ENCODE measurements at regions not wholly inside any gene's neighbourhood (a gene's known extent, or its start where the extent isn't known, plus 50 kb on each side); places are given as distances from the start of the nearest gene placed in this dataset.

DNA sequence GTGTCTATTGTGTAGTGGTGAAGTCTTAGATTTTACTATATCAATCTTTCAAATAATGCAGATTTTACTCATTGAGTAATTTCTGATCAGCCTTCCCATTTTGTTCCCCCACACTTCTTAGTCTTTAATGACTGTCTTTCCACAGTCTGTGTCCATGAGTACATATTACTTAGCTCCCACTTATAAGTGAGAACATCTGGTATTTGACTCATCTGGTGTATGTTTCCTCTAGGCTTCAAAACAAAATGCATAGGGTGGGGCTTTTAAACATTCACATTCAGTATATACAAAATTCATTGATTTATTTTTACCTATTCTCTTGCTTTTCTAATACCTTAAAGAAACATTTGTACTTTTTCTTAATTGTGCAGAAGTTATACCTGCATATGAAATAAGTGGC is 513.0 kb downstream of the MTRR start:
- no peak for DNase-seq (ENCODE audit: low read depth in 1 of 2, low spot score in 1 of 2)

DNA sequence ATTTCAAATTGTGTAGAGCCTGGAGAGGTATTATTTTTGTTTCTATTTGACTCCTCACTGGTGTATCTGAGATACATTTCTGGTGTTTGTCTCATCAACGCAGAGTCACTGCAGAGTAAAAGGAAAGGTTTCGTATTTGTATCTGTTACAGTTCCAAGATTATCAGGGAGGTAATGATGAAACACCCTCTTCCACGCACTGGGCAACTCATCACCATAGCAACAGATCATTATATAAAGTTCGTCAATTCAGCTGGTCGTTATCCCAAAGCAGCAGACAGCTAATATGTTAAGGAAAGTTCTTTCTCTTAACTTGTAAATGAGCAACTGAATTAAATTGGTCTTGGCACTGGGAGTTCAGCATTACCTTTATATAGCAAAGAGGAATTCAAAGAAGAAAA is 513.5 kb downstream of the MTRR start:
- DNase-seq (ENCODE audit: low read depth in 1 of 2, low spot score in 1 of 2): no peak

GRCh38 chr5:8383616-8384015 is 514.7 kb downstream of the MTRR start:
- DNase-seq (ENCODE audit: low read depth in 1 of 2, low spot score in 1 of 2): no peak

GRCh38 chr5:8386719-8387288 is 517.9 kb downstream of the MTRR start:
- no peak for DNase-seq (ENCODE audit: low read depth in 1 of 2, low spot score in 1 of 2)

- DNase-seq (ENCODE audit: low read depth in 1 of 2, low spot score in 1 of 2): no peak
These were observed 523.0 kb downstream of the MTRR start for GRCh38 chr5:8391911-8392310.

DNA sequence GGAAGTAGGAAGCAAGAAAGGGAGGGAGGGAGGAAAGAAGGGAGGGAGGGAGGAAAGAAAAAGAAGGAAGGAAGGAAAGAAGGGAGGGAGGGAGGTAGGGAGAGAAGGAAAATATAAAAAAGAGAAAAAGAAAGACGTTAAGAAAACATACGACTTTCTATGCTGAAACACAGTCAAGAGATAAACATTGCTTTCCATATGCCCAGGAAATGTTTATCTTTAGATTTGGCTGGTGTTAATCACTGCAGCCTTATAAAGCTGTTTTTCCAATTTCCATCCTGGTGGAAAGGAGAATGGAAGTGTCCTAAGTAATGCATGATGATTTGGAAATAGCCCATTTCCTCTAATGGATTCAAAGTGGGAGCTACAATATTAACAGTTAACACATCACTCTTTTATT is 524.3 kb downstream of the MTRR start:
- no peak for DNase-seq (ENCODE audit: low read depth in 1 of 2, low spot score in 1 of 2)

GRCh38 chr5:8394965-8395364 is 526.0 kb downstream of the MTRR start:
- no peak for DNase-seq (ENCODE audit: low read depth in 1 of 2, low spot score in 1 of 2)

GRCh38 chr5:8396246-8396645 is 527.3 kb downstream of the MTRR start:
- DNase-seq (ENCODE audit: low read depth in 1 of 2, low spot score in 1 of 2): no peak

DNA sequence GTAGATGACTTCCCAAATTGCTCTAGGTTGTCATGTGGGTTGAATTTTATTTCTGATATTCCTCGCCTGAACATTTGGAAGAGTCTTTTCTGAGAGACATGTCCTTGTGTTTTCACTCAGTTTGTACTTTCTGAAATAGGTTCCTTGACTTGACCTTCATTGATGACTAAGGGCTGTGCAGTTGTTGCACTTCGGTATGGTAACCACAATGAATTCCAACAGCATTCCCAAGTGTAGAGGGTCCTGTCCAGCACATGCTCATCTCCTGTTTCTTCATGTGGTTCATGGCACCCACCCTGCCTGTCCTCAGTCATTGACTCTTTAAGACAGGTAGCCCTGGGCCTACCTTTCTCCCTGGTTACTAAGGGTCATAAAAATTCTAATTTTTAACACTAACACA is 527.8 kb downstream of the MTRR start:
- DNase-seq (ENCODE audit: low read depth in 1 of 2, low spot score in 1 of 2): no peak

- DNase-seq (ENCODE audit: low read depth in 1 of 2, low spot score in 1 of 2): no peak
These were observed 530.5 kb downstream of the MTRR start for GRCh38 chr5:8399471-8399870.

GRCh38 chr5:8408258-8408657 is 539.3 kb downstream of the MTRR start:
- no peak for DNase-seq (ENCODE audit: low read depth in 1 of 2, low spot score in 1 of 2)

DNA sequence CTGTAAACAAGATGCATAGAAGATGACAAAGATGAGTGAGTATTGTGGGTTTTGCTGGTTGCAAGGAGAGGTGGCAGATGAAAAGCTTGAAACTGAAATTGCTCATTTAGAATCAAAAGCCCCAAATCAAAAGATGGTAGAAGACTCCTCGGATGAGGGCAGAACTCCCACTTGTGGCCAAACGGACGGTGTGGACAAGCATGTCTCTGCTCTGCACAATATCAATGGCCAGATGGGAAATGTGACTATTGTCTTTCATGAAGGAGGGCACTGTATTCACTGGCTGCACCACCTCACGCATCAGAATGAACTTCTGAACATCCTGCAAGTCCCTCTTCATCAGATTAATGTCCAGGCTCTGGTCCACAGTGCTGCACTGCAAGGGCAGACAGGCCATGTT is 541.7 kb downstream of the MTRR start:
- no peak for DNase-seq (ENCODE audit: low read depth in 1 of 2, low spot score in 1 of 2)

DNA sequence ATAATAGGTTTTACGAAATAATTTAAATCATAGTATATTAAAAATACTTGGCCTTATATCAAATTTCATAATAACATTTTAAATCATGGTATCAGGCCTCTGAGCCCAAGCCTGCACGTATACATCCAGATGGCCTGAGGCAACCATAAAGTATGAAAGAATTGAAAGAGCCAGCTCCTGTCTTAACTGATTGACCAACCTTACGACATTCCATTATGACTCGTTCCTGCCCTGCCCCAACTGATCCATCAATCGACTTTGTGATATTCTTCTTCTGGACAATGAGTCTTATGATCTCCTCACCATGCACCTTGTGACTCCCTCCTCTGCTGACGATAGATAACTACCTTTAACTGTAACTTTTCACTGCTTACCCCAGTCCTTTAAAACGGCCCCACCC is 545.0 kb downstream of the MTRR start:
- DNase-seq (ENCODE audit: low read depth in 1 of 2, low spot score in 1 of 2): no peak

- DNase-seq (ENCODE audit: low read depth in 1 of 2, low spot score in 1 of 2): no peak
These were observed 548.5 kb downstream of the MTRR start for GRCh38 chr5:8417316-8418048.

GRCh38 chr5:8418049-8418426 is 549.1 kb downstream of the MTRR start:
- DNase-seq (ENCODE audit: low read depth in 1 of 2, low spot score in 1 of 2): no peak

DNA sequence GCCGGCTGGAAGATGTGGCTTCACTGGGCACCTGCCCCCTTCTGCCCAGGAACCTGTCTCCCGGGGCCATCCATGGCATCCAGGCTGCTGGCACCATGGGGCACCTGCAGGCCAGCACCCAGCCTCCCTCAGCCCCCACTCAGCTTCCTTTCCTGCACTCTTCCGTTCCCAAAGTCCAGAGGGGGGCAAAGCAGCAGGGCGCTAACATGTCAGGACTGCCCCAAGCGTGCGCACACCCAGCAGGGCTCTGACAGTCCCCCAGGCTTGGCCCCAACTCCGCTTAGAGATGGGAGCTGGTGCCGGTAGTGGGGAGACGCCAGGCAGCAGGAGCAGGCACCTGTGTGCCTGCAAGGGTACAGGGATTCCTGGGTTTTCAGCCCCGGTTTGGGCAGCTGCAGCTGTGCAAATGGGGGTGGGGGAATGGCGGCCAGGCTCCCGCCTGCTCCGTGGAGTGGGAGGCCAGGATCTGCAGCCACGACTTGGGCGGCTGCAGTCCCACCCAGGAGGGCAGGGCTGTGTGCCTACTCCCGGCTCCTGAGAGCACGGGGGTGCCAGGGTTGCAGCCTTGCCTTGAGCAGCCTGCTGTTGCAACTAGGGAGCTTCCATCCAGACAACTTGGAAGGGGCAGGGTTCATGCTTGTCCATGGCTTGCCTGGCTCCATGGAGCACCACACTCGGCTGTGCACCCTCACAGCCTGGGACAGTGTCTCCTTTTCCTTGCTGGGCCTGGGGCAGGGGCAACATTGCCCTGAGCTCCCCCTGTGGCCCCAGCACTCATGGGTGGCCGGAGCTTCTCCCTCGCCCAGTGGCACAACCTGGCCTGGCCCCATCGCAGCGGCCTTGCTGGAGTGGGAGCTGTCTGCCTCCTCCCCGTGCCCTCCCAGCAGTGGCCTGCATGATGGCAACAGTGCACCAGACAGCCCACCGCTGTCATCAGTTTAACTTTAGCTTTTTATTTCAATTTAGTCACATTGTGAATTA is 561.1 kb downstream of the MTRR start:
- DNase-seq (ENCODE audit: low read depth in 1 of 2, low spot score in 1 of 2): no peak

- no peak for DNase-seq (ENCODE audit: low read depth in 1 of 2, low spot score in 1 of 2)
These were observed 565.6 kb downstream of the MTRR start for GRCh38 chr5:8434501-8434900.

GRCh38 chr5:8436924-8437323 is 568.0 kb downstream of the MTRR start:
- DNase-seq (ENCODE audit: low read depth in 1 of 2, low spot score in 1 of 2): no peak

DNA sequence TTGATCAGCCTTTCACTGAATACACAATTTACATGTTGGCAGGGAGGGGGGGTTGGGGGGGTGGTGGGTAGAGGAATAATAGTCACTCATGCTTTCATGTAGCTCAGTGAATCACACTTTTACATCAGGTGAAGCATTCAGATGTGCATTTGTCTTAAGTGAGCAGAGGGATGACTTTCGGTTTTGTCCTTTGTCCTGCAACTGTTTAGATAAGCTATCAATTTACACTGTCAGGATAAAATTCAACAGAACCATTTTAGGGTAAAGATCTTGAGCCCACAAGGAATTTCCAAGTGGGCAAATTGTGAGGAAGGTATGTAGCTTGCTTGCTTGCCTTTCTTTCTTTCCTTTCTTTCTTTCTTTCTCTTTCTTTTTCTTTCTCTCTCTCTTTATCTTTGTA is 576.2 kb downstream of the MTRR start:
- no peak for DNase-seq (ENCODE audit: low read depth in 1 of 2, low spot score in 1 of 2)

DNA sequence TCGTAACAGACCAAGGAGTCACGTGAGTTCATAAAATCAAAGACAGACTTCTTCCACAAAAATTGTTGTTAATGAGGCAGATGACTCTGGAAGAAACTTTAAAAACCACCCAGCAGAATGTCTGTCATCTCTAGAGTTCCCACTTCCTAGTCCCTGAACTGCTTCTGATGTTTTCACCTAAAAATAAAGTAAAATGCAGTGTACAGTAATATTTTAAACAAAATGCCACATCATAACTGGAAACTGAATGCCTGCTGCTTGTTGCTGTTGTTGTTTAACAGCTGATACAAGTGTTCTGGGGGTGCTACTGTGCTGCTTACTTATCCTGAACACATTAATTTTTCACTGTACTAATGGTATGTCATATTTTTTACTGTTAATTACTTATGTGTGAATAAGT is 577.2 kb downstream of the MTRR start:
- DNase-seq (ENCODE audit: low read depth in 1 of 2, low spot score in 1 of 2): no peak

- no peak for DNase-seq (ENCODE audit: low read depth in 1 of 2, low spot score in 1 of 2)
These were observed 587.9 kb downstream of the MTRR start for GRCh38 chr5:8456846-8457186.
